ENCODE measurements at regions not wholly inside any gene's neighbourhood (a gene's known extent, or its start where the extent isn't known, plus 50 kb on each side); places are given as distances from the start of the nearest gene placed in this dataset.

- no peak for DNase-seq (ENCODE audit: low read depth in 2 of 2)
- H3K4me3 ChIP-seq (replicated peaks in 1 of 2; ENCODE audit: low read depth in 2 of 2, low read length in 2 of 2): no peak overlapping the region
- no peak for TF ChIP-seq CTCF (IDR thresholded peaks at IDR 0.05; ENCODE audit: low read depth, low read length)
Measured at GRCh38 chr7:14065286-14065685, 75.8 kb upstream of the ETV1 start.

- no peak for TF ChIP-seq CTCF (IDR thresholded peaks at IDR 0.05; ENCODE audit: low read depth, low read length)
- DNase-seq (ENCODE audit: low read depth in 2 of 2): no peak
- H3K4me3 ChIP-seq (replicated peaks in 1 of 2; ENCODE audit: low read depth in 2 of 2, low read length in 2 of 2): no peak overlapping the region
Measured at GRCh38 chr7:14055813-14056212, 66.3 kb upstream of the ETV1 start.

- TF ChIP-seq CTCF (IDR thresholded peaks at IDR 0.05; ENCODE audit: low read depth, low read length): no peak
- no peak for DNase-seq (ENCODE audit: low read depth in 2 of 2)
Measured at GRCh38 chr7:14054125-14054524, 64.7 kb upstream of the ETV1 start.

GRCh38 chr7:14048889-14049288 lies 59.4 kb upstream of the ETV1 start:
- peak in 1 of 2 donors; percentile 5 for DNase-seq (ENCODE audit: low read depth in 2 of 2)

More at GRCh38 chr7:14054125-14054524, 64.7 kb upstream of the ETV1 start:
- H3K4me3 ChIP-seq (replicated peaks in 1 of 2; ENCODE audit: low read depth in 2 of 2, low read length in 2 of 2): no peak overlapping the region

GRCh38 chr7:14047709-14048399 lies 58.4 kb upstream of the ETV1 start:
- TF ChIP-seq CTCF (IDR thresholded peaks at IDR 0.05; ENCODE audit: low read depth, low read length): no peak
- peak in 1 of 2 donors; percentile 22 for DNase-seq (ENCODE audit: low read depth in 2 of 2)
- no peak overlapping the region for H3K4me3 ChIP-seq (replicated peaks in 1 of 2; ENCODE audit: low read depth in 2 of 2, low read length in 2 of 2)

More at GRCh38 chr7:14048889-14049288, 59.4 kb upstream of the ETV1 start:
- no peak for TF ChIP-seq CTCF (IDR thresholded peaks at IDR 0.05; ENCODE audit: low read depth, low read length)
- no peak overlapping the region for H3K4me3 ChIP-seq (replicated peaks in 1 of 2; ENCODE audit: low read depth in 2 of 2, low read length in 2 of 2)

- TF ChIP-seq CTCF (IDR thresholded peaks at IDR 0.05; ENCODE audit: low read depth, low read length): no peak
- no peak for DNase-seq (ENCODE audit: low read depth in 2 of 2)
- H3K4me3 ChIP-seq (replicated peaks in 1 of 2; ENCODE audit: low read depth in 2 of 2, low read length in 2 of 2): no peak overlapping the region
Measured at GRCh38 chr7:14045651-14046050, 56.2 kb upstream of the ETV1 start.

- H3K4me3 ChIP-seq (replicated peaks in 1 of 2; ENCODE audit: low read depth in 2 of 2, low read length in 2 of 2): no peak overlapping the region
- no peak for DNase-seq (ENCODE audit: low read depth in 2 of 2)
- no peak for TF ChIP-seq CTCF (IDR thresholded peaks at IDR 0.05; ENCODE audit: low read depth, low read length)
Measured at GRCh38 chr7:14040528-14040927, 51.1 kb upstream of the ETV1 start.

Data from cardiac fibroblast (primary cell).